H9 (cell line): ENCODE measurements at regions not wholly inside any gene's neighbourhood (a gene's known extent, or its start where the extent isn't known, plus 50 kb on each side); places are given as distances from the start of the nearest gene placed in this dataset.

Experiments
- DNase-seq: peaks from one replicate; pipeline ENCODE4 v3.0.0-alpha.2; 2017
- H2AFZ ChIP-seq: one replicate; pipeline ENCODE4 v1.6.1; 2013; ENCODE audit warnings: mild to moderate bottlenecking, low read length, control low read depth, moderate library complexity
- H2AK5ac ChIP-seq: 2 replicates; pipeline ENCODE4 v1.6.1; 2013; ENCODE audit warnings: low read length, control low read depth, mixed read lengths; ENCODE audit not compliant: insufficient read length
- H2BK120ac ChIP-seq: one replicate; pipeline ENCODE4 v1.6.1; 2013; ENCODE audit warnings: low read depth, mild to moderate bottlenecking, low read length, control low read depth, inconsistent platforms; ENCODE audit not compliant: poor library complexity, severe bottlenecking
- H2BK12ac ChIP-seq: 2 replicates; pipeline ENCODE4 v1.6.1; 2013; ENCODE audit warnings: low read length, control low read depth, mixed read lengths, low read depth; ENCODE audit not compliant: insufficient read length
- H2BK15ac ChIP-seq: 2 replicates; pipeline ENCODE4 v1.6.1; 2013; ENCODE audit warnings: low read depth, low read length, control low read depth
- H2BK20ac ChIP-seq: one replicate; pipeline ENCODE4 v1.6.1; 2013; ENCODE audit warnings: low read depth, mild to moderate bottlenecking, low read length, control low read depth, inconsistent platforms; ENCODE audit not compliant: poor library complexity, severe bottlenecking
- H2BK5ac ChIP-seq: 2 replicates; pipeline ENCODE4 v1.6.1; 2013; ENCODE audit warnings: low read length, control low read depth, mixed read lengths; ENCODE audit not compliant: insufficient read length
- H3K14ac ChIP-seq: 2 replicates; pipeline ENCODE4 v1.6.1; 2013; ENCODE audit warnings: low read length, control low read depth; ENCODE audit not compliant: insufficient read depth
- H3K18ac ChIP-seq: 2 replicates; pipeline ENCODE4 v1.6.1; 2013; ENCODE audit warnings: low read depth, mild to moderate bottlenecking, mixed read lengths, low read length, control low read depth; ENCODE audit not compliant: insufficient read length
- H3K23ac ChIP-seq: 2 replicates; pipeline ENCODE4 v1.6.1; 2013; ENCODE audit warnings: low read length, control low read depth, mixed read lengths, low read depth; ENCODE audit not compliant: insufficient read length
- H3K23me2 ChIP-seq: 2 replicates; pipeline ENCODE4 v1.6.1; 2013; ENCODE audit warnings: low read depth, mild to moderate bottlenecking, mixed read lengths, low read length, control low read depth; ENCODE audit not compliant: insufficient read length, poor library complexity, severe bottlenecking
- H3K27ac ChIP-seq: 2 replicates; pipeline ENCODE4 v1.5.1; 2013; ENCODE audit warnings: low read length, control low read depth, mixed read lengths, low read depth; ENCODE audit not compliant: insufficient read length
- H3K27me3 ChIP-seq: 2 replicates; pipeline ENCODE4 v1.6.1; 2013; ENCODE audit warnings: low read length, control low read depth, inconsistent platforms; ENCODE audit not compliant: insufficient read depth
- H3K4ac ChIP-seq: 2 replicates; pipeline ENCODE4 v1.6.1; 2013; ENCODE audit warnings: low read depth, mild to moderate bottlenecking, control low read depth, inconsistent platforms, low read length, moderate library complexity
- H3K4me1 ChIP-seq: 2 replicates; pipeline ENCODE4 v1.6.1; 2013; ENCODE audit warnings: low read length, control low read depth, inconsistent platforms; ENCODE audit not compliant: insufficient read depth
- H3K4me2 ChIP-seq: 2 replicates; pipeline ENCODE4 v1.6.1; 2013; ENCODE audit warnings: low read length, control low read depth, mixed read lengths; ENCODE audit not compliant: insufficient read length, insufficient read depth
- H3K56ac ChIP-seq: 2 replicates; pipeline ENCODE4 v1.6.1; 2013; ENCODE audit warnings: low read depth, mild to moderate bottlenecking, mixed read lengths, low read length, control low read depth; ENCODE audit not compliant: insufficient read length
- H3K79me1 ChIP-seq: 2 replicates; pipeline ENCODE4 v1.6.1; 2013; ENCODE audit warnings: low read depth, mild to moderate bottlenecking, moderate library complexity, low read length, control low read depth, inconsistent platforms; ENCODE audit not compliant: insufficient read depth, poor library complexity, severe bottlenecking
- H3K79me2 ChIP-seq: 2 replicates; pipeline ENCODE4 v1.6.1; 2013; ENCODE audit warnings: low read length, control low read depth, inconsistent platforms; ENCODE audit not compliant: insufficient read depth
- H3K9ac ChIP-seq: 2 replicates; pipeline ENCODE4 v1.6.1; 2013; ENCODE audit warnings: low read length, control low read depth, mixed read lengths; ENCODE audit not compliant: insufficient read length; ENCODE audit errors: extremely low read depth
- H3K9me3 ChIP-seq: one replicate; pipeline ENCODE4 v1.6.1; 2013; ENCODE audit warnings: low read depth, low read length, inconsistent platforms; ENCODE audit not compliant: control insufficient read depth
- H3T11ph ChIP-seq: one replicate; pipeline ENCODE4 v1.6.1; 2013; ENCODE audit warnings: mild to moderate bottlenecking, low read length, control low read depth, inconsistent platforms
- H4K20me1 ChIP-seq: one replicate; pipeline ENCODE4 v1.6.1; 2013; ENCODE audit not compliant: control insufficient read depth, insufficient read length, insufficient read depth
- H4K5ac ChIP-seq: 2 replicates; pipeline ENCODE4 v1.6.1; 2013; ENCODE audit warnings: low read depth, mild to moderate bottlenecking, mixed read lengths, low read length, control low read depth; ENCODE audit not compliant: insufficient read length
- H4K8ac ChIP-seq: replicated peaks from 2 replicates; pipeline ENCODE4 v1.6.1; 2013; ENCODE audit warnings: low read length, control low read depth, mixed read lengths, low read depth; ENCODE audit not compliant: insufficient read length
- H4K91ac ChIP-seq: 2 replicates; pipeline ENCODE4 v1.6.1; 2013; ENCODE audit warnings: low read depth, mild to moderate bottlenecking, moderate library complexity, mixed read lengths, low read length, control low read depth; ENCODE audit not compliant: insufficient read length
- H3K27ac Mint-ChIP-seq, 3 experiments: 2 replicates in 2 of 3; 3 replicates in 1 of 3; pipeline ENCODE4 v1.8.0; 2020 to 2021; ENCODE audit warnings: mixed read lengths in 3 of 3, mild to moderate bottlenecking in 1 of 3, moderate library complexity in 1 of 3
- H3K27me3 Mint-ChIP-seq: 2 replicates; pipeline ENCODE4 v1.8.0; 2021; ENCODE audit warnings: low read depth, mild to moderate bottlenecking, moderate library complexity, mixed read lengths
- H3K36me3 Mint-ChIP-seq, 3 experiments: 2 replicates in 2 of 3; 3 replicates in 1 of 3; pipeline ENCODE4 v1.8.0; 2020 to 2021; ENCODE audit warnings: low read depth in 3 of 3, mixed read lengths in 3 of 3; ENCODE audit not compliant: insufficient read depth in 1 of 3
- H3K4me1 Mint-ChIP-seq, 2 experiments: 2 replicates each; pipeline ENCODE4 v1.8.0; 2020; ENCODE audit warnings: mixed read lengths in 2 of 2
- H3K4me3 Mint-ChIP-seq, 2 experiments: 2 replicates in 1 of 2; 3 replicates in 1 of 2; pipeline ENCODE4 v1.8.0; 2020 to 2021; ENCODE audit warnings: mild to moderate bottlenecking in 2 of 2, mixed read lengths in 2 of 2, moderate library complexity in 1 of 2
- H3K9me3 Mint-ChIP-seq, 2 experiments: 2 replicates in 1 of 2; 3 replicates in 1 of 2; pipeline ENCODE4 v1.8.0; 2020; ENCODE audit warnings: mild to moderate bottlenecking in 2 of 2, mixed read lengths in 2 of 2, moderate library complexity in 1 of 2
- CTCF ChIP-seq: fragments of 200-600 bp; sonication (generic); conservative IDR thresholded peaks from 3 replicates; pipeline ENCODE4 v1.8.0; 2021; ENCODE audit warnings: antibody characterized with exemption, mild to moderate bottlenecking
- WGBS: extraction: QIAGEN DNeasy Blood & Tissue Kit; methylation state at CpG from one replicate; pipeline ENCODE4 v1.1.7; 2013; ENCODE audit warnings: missing lambda C conversion rate, low lambda C conversion rate, mixed read lengths; ENCODE audit not compliant: insufficient read length; ENCODE audit errors: extremely low coverage; 5-methylcytosine and 5-hydroxymethylcytosine counted together

GRCh38 chr3:29100292-29100691 lies 180.6 kb upstream of the RBMS3 start:
- H3K79me2 ChIP-seq: no peaks in the 10 kb centered on the region
- H2AFZ ChIP-seq: no peak overlapping the region
- H4K5ac ChIP-seq: no peak overlapping the region
- DNase-seq: no peak
- Mint-ChIP-seq H3K4me1 (peaks cover 4 to 12% of the 10 kb centered on the region in 2 experiments; a peak in 3 of 4 replicates), H3K36me3 (peaks cover 0 to 8% (median 0%) of the 10 kb centered on the region in 3 experiments; a peak in 2 of 7 replicates), H3K27me3 (no peaks in the 10 kb centered on the region), H3K9me3 (peaks cover 0 to 7% of the 10 kb centered on the region in 2 experiments; a peak in 1 of 5 replicates), H3K27ac (no peak overlapping the region), H3K4me3 (no peak overlapping the region)
- H3T11ph ChIP-seq: no peak overlapping the region
- H3K27ac ChIP-seq: no peak overlapping the region
- H3K18ac ChIP-seq: no peak overlapping the region
- no peaks in the 10 kb centered on the region for H3K4me1 ChIP-seq
- no peaks in the 10 kb centered on the region for H4K20me1 ChIP-seq
- no peak overlapping the region for H3K56ac ChIP-seq
- no peak overlapping the region for H3K4ac ChIP-seq
- no CpG with 5 or more reads among the region's 3 CpGs for WGBS
- no peak overlapping the region for H4K8ac ChIP-seq
- H3K9ac ChIP-seq: no peak overlapping the region
- H3K27me3 ChIP-seq: no peaks in the 10 kb centered on the region
- no peaks in the 10 kb centered on the region for H3K79me1 ChIP-seq
- no peak overlapping the region for H4K91ac ChIP-seq
- H2BK120ac ChIP-seq: no peak overlapping the region
- no peak overlapping the region for H3K14ac ChIP-seq
- H3K9me3 ChIP-seq: no peaks in the 10 kb centered on the region
- no peaks in the 10 kb centered on the region for H3K23me2 ChIP-seq
- H2BK15ac ChIP-seq: no peak overlapping the region
- no peak overlapping the region for H3K4me2 ChIP-seq
- no peak overlapping the region for H2BK12ac ChIP-seq
- H3K23ac ChIP-seq: no peak overlapping the region
- no peak for TF ChIP-seq CTCF
- no peak overlapping the region for H2BK5ac ChIP-seq
- H2BK20ac ChIP-seq: no peak overlapping the region
- no peak overlapping the region for H2AK5ac ChIP-seq
